ENCODE measurements at regions not wholly inside any gene's neighbourhood (a gene's known extent, or its start where the extent isn't known, plus 50 kb on each side); places are given as distances from the start of the nearest gene placed in this dataset.

GRCh38 chr3:5841599-5841998, 654.1 kb downstream of the EDEM1 start:
- TF ChIP-seq RAD21 (conservative IDR thresholded peaks at IDR 0.05) (no peak), SMC3 (conservative IDR thresholded peaks at IDR 0.05; ENCODE audit: poor library complexity) (no peak), EZH2 (IDR thresholded peaks at IDR 0.05; ENCODE audit: borderline replicate concordance, insufficient read depth, low read length, poor library complexity, severe bottlenecking) (no peak), CTCF (IDR thresholded peaks at IDR 0.05; ENCODE audit: poor library complexity, severe bottlenecking) (no peak)
